Panc1 (cell line): ENCODE measurements at regions not wholly inside any gene's neighbourhood (a gene's known extent, or its start where the extent isn't known, plus 50 kb on each side); places are given as distances from the start of the nearest gene placed in this dataset.

Source experiments
- ATAC-seq: fragments of 200-7000 bp; cut with Tn5 transposase; 2 replicates; pipeline ENCODE4 v1.9.1; 2020; ENCODE audit warnings: mild to moderate bottlenecking, moderate library complexity
- BruUV-seq: library from RNA; stranded (reverse); fragments of 400-500 nt; replicated peaks from 2 replicates; lab custom pipeline; 2021; lab: Mats Ljungman, UMichigan
- CTCF ChIA-PET: fragments of 300-600 bp; sonication (Branson Sonifier 250); formaldehyde crosslinking; loops from one replicate; lab custom pipeline; 2022; ENCODE audit warnings: antibody characterized with exemption; lab: Charles Lee
- POLR2A ChIA-PET: fragments of 300-600 bp; sonication (Branson Sonifier 250); formaldehyde crosslinking; loops from one replicate; lab custom pipeline; 2022; ENCODE audit warnings: antibody characterized with exemption; lab: Charles Lee
- DNase-seq: peaks from one replicate; pipeline ENCODE4 v3.0.0-alpha.2; 2010; ENCODE audit warnings: low read depth, low spot score
- H3K27ac ChIP-seq: 2 replicates; pipeline ENCODE4 v1.5.1; 2011; ENCODE audit warnings: mild to moderate bottlenecking, low read length, inconsistent platforms
- H3K27me3 ChIP-seq: fragments of 200-500 bp; sonication (Bioruptor generic); 2 replicates; pipeline ENCODE4 v1.6.0; 2014; ENCODE audit warnings: low read length, inconsistent platforms; ENCODE audit not compliant: control insufficient read depth, insufficient read depth
- H3K36me3 ChIP-seq: fragments of 200-500 bp; sonication (Bioruptor generic); 2 replicates; pipeline ENCODE4 v1.5.1; 2014; ENCODE audit warnings: inconsistent platforms, mild to moderate bottlenecking, low read length, moderate library complexity; ENCODE audit not compliant: control insufficient read depth, insufficient read depth
- H3K4me1 ChIP-seq: 2 replicates; pipeline ENCODE4 v1.5.1; 2011; ENCODE audit warnings: inconsistent platforms, mild to moderate bottlenecking, low read length, moderate library complexity; ENCODE audit not compliant: control insufficient read depth, insufficient read depth
- H3K4me3 ChIP-seq, 2 experiments: 2 replicates each; pipeline ENCODE4 v1.5.1; 2011 to 2012; ENCODE audit warnings: low read depth in 2 of 2, low read length in 2 of 2, mild to moderate bottlenecking in 2 of 2, inconsistent platforms in 1 of 2, moderate library complexity in 1 of 2
- H3K9me3 ChIP-seq: fragments of 200-500 bp; sonication (Bioruptor generic); 2 replicates; pipeline ENCODE4 v1.5.1; 2014; ENCODE audit warnings: low read depth, mild to moderate bottlenecking, inconsistent platforms, low read length, moderate library complexity; ENCODE audit not compliant: control insufficient read depth, insufficient read depth
- CTCF ChIP-seq: fragments of 450-650 bp; IDR thresholded peaks from 2 replicates; pipeline ENCODE4 v1.5.1; 2017; ENCODE audit warnings: mild to moderate bottlenecking
- POLR2AphosphoS5 ChIP-seq: IDR thresholded peaks from 2 replicates; pipeline ENCODE4 v1.6.1; 2012; ENCODE audit warnings: mild to moderate bottlenecking, low read depth, low read length, moderate library complexity
- SIN3A ChIP-seq: IDR thresholded peaks from 2 replicates; pipeline ENCODE4 v1.6.1; 2012; ENCODE audit warnings: low read depth, mild to moderate bottlenecking, low read length, moderate library complexity, borderline replicate concordance; ENCODE audit not compliant: insufficient read depth
- TCF7L2 ChIP-seq: IDR thresholded peaks from 2 replicates; pipeline ENCODE4 v1.6.1; 2011; ENCODE audit warnings: mild to moderate bottlenecking, low read depth, low read length, inconsistent platforms
- in situ Hi-C: cut with HindIII; loops from 2 replicates; pipeline ENCODE4 v1.10.0; 2016; ENCODE audit warnings: low sequenced_read_pairs, low pct_unique_long_range_greater_than_20kb
- intact Hi-C: fragments of 100-400 bp; cut with micrococcal nuclease; formaldehyde crosslinking; loops from one replicate; pipeline ENCODE4 v1.10.0; 2022; ENCODE audit not compliant: unreplicated experiment
- TF ChIP-seq, protein P1 (sequence below), 2 experiments: IDR thresholded peaks; 2 replicates each; pipeline ENCODE4 v1.6.1; 2011 to 2012; ENCODE audit warnings: low read depth in 2 of 2, control low read depth in 1 of 2, low read length in 1 of 2, mild to moderate bottlenecking in 1 of 2, moderate library complexity in 1 of 2; ENCODE audit not compliant: insufficient read depth in 1 of 2

GRCh38 chr18:44627280-44627679 lies 53.4 kb upstream of the SETBP1 start:
- Histone ChIP-seq H3K27me3 (no peaks in the 10 kb centered on the region), H3K27ac (no peak overlapping the region), H3K4me3 (no peak overlapping the region), H3K4me1 (no peaks in the 10 kb centered on the region), H3K9me3 (no peaks in the 10 kb centered on the region), H3K36me3 (no peaks in the 10 kb centered on the region)
- DNase-seq (no peak), ATAC-seq (no peak)
- ChIA-PET POLR2A (no interaction called here), CTCF (no interaction called here)
- intact Hi-C loops: no loop called here
- no TSS peak for BruUV-seq
- TF ChIP-seq CTCF (no peak), TCF7L2 (no peak), POLR2AphosphoS5 (no peak), SIN3A (no peak)
- TF ChIP-seq, protein P1, sequence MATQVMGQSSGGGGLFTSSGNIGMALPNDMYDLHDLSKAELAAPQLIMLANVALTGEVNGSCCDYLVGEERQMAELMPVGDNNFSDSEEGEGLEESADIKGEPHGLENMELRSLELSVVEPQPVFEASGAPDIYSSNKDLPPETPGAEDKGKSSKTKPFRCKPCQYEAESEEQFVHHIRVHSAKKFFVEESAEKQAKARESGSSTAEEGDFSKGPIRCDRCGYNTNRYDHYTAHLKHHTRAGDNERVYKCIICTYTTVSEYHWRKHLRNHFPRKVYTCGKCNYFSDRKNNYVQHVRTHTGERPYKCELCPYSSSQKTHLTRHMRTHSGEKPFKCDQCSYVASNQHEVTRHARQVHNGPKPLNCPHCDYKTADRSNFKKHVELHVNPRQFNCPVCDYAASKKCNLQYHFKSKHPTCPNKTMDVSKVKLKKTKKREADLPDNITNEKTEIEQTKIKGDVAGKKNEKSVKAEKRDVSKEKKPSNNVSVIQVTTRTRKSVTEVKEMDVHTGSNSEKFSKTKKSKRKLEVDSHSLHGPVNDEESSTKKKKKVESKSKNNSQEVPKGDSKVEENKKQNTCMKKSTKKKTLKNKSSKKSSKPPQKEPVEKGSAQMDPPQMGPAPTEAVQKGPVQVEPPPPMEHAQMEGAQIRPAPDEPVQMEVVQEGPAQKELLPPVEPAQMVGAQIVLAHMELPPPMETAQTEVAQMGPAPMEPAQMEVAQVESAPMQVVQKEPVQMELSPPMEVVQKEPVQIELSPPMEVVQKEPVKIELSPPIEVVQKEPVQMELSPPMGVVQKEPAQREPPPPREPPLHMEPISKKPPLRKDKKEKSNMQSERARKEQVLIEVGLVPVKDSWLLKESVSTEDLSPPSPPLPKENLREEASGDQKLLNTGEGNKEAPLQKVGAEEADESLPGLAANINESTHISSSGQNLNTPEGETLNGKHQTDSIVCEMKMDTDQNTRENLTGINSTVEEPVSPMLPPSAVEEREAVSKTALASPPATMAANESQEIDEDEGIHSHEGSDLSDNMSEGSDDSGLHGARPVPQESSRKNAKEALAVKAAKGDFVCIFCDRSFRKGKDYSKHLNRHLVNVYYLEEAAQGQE (IDR thresholded peaks at IDR 0.05; ENCODE audit: insufficient read depth in 1 of 2, low read depth in 2 of 2, low read length in 1 of 2): no peak
- in situ Hi-C loops: no loop called here

GRCh38 chr18:44629406-44629805 lies 51.3 kb upstream of the SETBP1 start:
- Histone ChIP-seq H3K9me3 (no peaks in the 10 kb centered on the region), H3K4me3 (no peak overlapping the region), H3K4me1 (no peaks in the 10 kb centered on the region), H3K27me3 (no peaks in the 10 kb centered on the region), H3K27ac (no peak overlapping the region), H3K36me3 (no peaks in the 10 kb centered on the region)
- intact Hi-C loops: no loop called here
- ATAC-seq: no peak
- TF ChIP-seq POLR2AphosphoS5 (no peak), CTCF (no peak), TCF7L2 (no peak)
- DNase-seq: no peak
- ChIA-PET CTCF (no interaction called here), POLR2A (no interaction called here)
- in situ Hi-C loops: no loop called here
- BruUV-seq: no TSS peak

DNA sequence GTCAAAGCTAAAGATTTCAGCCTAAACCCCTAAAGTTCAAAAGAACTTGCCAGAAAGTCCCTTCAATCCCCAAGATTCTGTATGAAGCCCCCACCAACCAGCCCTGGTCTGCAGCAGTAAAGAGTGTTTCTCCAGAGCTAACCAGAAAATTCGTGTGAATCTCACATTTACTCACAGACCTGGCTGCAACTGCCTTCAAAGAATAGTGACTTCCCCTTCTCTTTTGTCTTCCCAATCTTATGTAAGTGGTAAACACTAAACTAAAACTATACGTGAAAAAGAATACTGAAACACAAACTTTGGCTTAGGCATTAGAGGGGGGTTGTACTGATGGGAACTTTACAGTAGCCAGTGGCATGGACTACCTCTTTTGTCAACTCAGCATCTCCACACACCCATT lies 50.6 kb upstream of the SETBP1 start:
- ATAC-seq (no peak), DNase-seq (no peak)
- Histone ChIP-seq H3K4me1 (no peaks in the 10 kb centered on the region), H3K36me3 (no peaks in the 10 kb centered on the region), H3K27me3 (no peaks in the 10 kb centered on the region), H3K27ac (no peak overlapping the region), H3K4me3 (no peak overlapping the region), H3K9me3 (no peaks in the 10 kb centered on the region)
- TF ChIP-seq, protein P1 (IDR thresholded peaks at IDR 0.05; ENCODE audit: insufficient read depth in 1 of 2, low read depth in 2 of 2, low read length in 1 of 2): no peak
- TF ChIP-seq POLR2AphosphoS5 (no peak), SIN3A (no peak), TCF7L2 (no peak), CTCF (no peak)
- in situ Hi-C loops (no loop called here), intact Hi-C loops (no loop called here)
- CTCF ChIA-PET: no interaction called here
- POLR2A ChIA-PET: interaction anchor here (0.6 kb wide), 1 partner anchor 71 kb away, joined by 3 read pairs; no protein-coding TSS in a partner anchor
- no TSS peak for BruUV-seq
